HG03280 (cell line): ENCODE measurements at regions not wholly inside any gene's neighbourhood (a gene's known extent, or its start where the extent isn't known, plus 50 kb on each side); places are given as distances from the start of the nearest gene placed in this dataset.
"Not testable (repeated sequence)": the region's sequence is repeated elsewhere in the genome, so short reads cannot be mapped to it uniquely, and the experiment has no call there.

Source experiments
- ATAC-seq: cut with Tn5 transposase; IDR thresholded peaks from one replicate; pipeline ENCODE4 v1.9.1; 2021; ENCODE audit warnings: mild to moderate bottlenecking, moderate library complexity; ENCODE audit not compliant: unreplicated experiment

DNA sequence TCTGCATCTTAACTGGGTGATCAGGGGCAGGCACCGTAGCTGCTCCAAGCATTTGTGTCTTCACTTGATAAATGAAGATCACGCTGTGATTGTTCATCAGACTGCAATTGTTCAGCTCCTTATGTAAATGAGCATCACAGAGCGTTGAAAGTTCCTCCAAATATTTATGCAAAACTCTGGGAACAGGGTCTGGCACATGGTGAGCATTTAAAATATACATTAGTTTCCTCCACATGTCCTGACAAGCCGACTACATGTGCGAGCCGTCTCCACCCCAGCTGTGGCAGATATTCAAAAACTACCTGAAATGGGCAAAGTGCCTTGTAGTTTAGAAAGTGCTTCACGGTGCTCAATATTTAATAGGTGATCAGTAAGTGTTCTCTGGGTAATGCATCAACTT, 175.1 kb upstream of the ID2 start:
- no peak for ATAC-seq

DNA sequence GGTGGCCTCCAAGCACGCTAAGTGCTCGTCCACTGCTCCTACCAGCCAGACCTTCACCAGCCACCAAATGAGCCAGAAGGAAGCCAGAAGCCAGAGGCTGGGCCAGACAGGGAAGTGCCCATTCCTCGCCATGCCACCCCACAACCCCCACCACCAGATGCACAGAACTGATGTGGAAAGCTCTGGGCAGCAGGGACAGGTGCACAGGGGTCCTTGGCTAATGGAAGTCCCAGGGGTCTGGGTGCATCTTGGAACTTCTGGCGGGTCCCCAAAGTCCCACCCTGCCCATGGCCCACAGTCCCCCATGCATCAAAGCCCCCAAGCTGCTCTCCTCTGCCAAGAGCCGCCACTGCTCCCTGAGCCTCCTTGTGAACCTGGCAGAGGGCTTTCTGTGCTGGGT, 173.1 kb upstream of the ID2 start:
- no peak for ATAC-seq

DNA sequence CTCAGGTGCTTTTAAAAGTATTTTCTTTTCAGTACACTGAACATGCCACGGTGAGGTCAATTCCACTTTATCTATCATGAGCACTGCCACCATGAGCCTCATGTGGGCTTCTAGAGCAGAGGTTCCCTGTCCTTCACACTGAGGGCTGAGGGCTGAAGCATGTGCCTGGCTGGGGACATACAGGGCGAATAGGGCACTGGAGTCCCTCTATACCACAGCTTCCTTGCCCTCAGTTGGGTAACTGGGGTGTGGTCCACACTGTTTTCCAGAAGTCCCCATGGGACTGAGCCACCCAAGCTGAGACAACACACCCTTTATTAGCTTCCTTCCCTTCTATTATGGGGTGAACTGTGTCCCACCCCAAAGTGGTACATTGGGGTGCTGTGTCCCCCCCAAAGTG, 172.2 kb upstream of the ID2 start:
- no peak for ATAC-seq

DNA sequence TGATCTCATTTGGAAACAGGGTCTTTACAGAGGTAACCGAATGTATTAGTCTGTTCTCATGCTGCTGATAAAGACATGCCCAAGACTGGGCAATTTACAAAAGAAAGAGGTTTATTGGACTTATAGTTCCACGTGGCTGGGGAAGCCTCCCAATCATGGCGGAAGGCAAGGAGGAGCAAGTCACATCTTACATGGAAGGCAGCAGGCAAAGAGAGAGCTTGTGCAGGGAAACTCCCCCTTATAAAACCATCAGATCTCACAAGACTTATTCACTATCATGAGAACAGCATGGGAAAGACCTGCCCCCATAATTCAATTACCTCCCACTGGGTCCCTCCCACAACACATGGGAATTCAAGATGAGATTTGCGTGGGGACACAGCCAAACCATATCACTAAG, 171.8 kb upstream of the ID2 start:
- ATAC-seq, result not testable (repeated sequence)

DNA sequence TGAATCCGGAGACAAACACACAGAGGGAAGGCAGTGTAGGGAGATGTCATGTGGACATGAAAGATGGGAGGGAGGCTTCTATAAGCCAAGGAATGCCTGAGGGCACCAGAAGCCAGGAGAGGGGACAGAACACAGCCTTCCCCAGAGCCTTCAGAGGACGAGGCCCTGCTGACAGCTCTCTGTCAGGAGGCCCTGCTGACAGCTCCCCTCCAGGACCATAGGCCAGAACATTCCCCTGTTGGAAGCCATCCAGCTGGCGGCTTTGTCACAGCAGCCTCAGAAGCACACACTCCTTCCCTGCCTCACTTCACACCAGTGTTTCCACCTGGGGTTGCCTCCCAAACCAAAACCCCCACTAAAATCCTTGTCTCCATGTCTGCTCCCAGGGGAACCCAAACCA, 171.3 kb upstream of the ID2 start:
- ATAC-seq, result no peak

DNA sequence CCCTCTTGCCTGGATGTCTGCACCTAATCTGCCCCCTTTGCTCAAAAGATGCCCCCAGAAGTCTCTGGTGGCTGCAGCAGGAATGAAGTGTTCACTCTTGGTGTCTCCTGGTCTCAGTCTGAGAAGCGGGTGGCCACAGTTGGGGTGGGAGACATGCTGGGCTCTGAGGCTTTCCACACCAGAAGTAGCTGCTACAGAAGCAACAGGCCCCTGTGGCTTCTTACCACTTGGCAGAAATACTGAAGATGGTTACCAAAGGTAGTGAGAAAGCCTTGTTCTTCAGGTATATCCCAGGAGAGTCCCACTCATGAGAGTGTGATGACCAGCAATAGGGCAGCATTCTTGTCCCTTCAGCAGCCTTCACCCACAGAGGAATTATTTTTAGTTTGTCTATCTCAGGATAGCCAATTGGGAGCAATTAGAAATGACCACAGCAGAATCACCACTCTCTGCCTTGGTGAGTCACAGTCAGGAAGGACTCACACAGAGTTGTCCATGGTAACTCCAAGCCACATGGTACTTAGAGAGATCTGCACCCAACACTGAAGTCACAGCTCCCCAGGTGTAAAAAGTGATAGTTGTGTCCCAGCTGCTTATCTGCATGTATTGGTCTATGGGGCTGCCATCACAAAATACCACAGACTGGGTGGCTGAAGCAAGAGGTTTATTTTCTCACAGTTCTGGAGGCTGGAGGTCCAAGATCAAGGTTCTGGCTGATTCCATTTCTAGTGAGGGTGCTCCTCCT, 169.8 kb upstream of the ID2 start:
- ATAC-seq, result no peak

DNA sequence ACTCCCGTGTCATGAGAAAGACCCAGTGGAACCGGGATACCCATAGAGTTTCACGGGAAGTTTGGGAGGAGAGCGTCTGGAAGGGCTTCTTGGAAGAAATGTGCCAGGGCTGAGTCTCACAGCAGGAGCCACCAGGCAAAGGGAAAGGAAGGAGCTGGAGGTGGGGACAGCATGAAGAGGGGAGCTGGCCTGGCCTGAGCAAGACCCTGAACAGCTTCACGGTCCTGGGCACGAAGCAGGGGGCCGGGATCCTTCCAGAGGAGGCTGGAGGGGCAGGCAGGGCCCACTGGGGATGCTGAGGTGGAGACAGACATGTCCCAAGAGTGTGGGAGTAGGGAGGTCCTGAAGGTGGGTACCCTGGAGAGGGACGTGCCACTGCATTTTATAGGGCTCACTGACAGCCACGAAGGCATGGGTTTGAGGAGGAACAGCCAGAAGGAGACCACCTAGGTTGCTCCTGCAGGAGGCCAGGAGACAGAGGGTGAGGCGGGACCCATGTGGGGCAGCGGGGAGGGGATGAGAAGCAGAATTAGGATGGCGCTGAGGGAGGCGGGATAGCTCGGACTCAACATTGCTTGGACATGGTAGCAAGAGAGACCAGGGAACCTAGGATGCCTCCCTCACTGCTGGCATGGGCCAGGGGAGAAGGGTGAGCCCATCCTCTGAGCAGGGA, 168.1 kb upstream of the ID2 start:
- no peak for ATAC-seq

DNA sequence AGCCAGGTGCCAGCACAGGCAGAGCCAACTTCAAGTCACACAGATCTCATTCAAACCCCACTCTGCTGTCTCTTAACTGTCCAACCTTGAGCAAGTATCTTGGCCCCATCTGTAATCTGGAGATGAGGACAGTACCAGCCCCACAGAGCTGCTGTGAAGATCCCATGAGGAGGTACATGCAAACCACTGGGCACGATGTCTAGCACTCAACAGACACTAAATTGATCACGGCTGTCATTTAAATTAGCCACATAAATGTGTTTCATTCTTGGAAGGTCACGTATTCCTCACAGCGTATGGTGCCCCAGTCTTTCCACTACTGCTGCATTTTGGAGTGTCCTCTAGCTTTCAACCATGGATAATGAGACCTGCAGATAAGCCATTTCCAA, 167.6 kb upstream of the ID2 start:
- ATAC-seq, result no peak

DNA sequence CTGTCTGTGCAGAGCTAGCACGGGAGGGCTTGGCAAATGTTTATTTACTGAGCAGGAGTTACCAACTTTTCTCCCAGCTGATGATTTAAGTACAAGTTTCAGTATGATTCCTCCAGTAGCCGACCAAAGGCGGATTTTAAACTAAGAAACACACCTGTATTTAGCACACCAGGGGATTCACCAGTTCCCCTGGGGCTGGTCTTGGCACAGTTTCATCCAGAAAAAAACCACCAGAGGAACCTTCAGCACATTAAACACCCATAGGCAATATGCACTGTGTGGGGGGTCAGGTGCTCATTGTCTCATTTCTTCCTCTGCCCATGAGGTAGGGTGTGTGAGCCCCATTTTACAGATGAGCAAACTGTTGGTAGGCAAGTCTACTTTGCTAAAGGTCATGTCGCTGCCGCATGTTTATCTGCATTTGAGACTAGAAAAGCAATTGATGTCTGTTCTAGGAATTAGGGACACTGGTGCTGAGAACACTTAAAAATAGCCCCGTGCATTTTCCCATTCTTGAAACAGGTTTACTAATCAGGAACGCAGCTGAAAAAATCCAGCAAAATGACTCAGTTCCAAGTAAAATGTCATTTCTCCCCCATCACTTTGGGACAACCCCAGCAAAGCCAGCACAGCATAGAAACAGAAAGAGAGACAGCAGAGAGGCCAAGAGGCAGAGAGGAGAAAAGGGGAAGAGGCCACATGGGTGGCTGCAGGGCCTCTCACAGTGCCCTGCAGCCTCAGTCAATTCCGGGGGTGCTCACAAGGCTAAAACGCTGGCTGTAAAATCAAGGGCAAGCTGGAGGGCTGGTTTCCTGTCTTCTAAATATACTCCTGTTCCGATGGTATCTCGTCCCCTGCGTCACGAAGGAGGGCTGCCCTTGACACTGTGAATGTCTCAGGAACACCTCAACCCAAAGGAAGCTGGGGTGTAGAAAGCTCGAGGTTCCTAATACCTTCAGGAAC, 166.8 kb upstream of the ID2 start:
- peak; percentile 66 for ATAC-seq

DNA sequence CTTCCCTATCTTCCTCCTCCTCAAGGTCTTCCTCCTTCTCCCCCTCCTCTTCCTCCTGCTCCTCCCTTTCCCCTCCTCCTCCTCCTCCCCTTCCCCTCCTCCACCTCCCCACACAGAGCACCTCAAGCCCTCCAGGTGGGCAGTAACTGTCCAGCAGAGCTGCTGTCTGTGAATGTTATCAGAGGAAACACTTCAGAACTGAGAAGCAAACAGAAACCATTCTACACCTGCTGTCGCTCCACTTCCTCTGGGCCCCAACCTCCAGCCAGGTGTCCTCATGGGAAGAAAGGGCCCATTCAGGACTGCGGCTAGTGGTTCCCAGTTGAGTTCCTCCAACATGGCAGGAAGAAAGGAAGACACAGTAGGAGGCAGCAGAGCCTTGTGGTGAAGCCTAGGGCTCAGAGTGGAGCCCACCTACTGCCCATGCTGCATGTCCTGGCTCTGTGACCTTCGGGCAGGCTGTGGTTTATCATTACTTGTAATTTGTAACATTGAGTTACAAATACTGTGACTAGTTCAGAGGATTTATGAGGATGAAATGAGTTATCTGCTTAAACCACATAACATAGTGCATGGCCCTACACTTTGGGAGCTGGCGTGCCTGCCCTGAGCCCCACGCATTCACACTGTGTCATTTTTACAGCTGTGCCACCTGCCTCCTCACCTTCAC, 165.9 kb upstream of the ID2 start:
- ATAC-seq, result peak; percentile 40

DNA sequence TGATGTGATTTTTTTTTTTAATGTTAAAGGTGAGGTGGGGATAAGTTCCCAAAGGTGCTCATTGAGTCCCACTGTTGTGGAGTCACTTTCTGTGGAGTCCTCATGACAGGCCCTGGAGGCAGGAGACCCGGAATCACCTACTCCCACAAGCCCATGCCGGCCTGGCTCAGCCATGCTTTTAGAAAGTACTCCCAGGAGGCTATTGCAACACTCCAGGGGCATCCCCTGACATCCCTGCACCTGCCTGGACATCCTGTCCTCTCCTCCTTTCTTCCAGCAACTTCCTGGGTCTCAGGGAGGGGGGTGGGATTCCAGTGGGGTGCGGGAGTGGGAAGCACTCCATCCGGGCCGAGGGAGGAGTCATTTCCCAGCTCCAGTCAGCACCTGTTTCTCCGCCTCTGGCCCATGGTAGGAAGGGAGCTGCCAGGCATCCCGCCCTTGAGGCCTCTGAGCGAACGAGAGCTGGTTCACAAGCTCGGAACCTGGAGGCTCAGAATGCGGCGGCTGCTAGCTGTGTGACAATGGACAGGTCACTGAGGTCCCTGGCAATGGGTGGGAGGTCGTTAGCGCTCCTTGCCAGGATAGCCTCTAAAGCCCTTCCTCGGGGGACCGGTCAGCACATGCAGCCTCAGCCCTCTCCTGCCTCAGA, 163.9 kb upstream of the ID2 start:
- ATAC-seq, result no peak

DNA sequence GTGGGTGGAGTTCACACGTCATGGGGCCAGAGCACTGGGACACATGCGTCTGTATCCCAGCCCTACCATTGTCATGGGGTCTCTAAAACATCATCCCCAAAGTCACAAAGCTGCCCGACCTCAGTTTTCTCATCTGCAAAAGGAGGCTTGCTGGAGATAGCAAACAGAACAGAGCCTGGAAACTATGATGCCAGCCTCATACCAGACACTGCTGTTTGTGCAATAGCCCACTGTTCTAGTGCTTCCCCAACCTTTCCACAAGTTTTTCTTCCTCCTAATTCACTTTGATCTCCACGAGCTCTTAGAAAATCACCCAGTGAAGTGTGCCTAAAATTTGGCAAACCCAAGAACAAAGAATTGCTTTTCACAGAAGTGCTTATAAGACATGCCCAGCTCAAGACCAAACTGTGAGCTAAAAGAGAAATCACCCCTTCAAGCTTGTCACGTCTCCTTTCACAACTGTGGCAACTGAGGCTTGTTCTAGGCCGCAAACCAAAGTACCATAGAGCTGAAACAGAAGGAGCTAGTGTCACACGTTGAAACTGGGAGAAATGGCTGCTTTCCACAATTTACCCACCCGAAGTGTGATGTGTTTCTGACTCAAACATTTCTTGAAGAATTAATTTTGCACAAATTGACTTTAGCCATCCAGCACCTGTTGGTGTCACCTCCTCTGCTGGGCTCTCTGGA, 162.7 kb upstream of the ID2 start:
- ATAC-seq, result no peak

DNA sequence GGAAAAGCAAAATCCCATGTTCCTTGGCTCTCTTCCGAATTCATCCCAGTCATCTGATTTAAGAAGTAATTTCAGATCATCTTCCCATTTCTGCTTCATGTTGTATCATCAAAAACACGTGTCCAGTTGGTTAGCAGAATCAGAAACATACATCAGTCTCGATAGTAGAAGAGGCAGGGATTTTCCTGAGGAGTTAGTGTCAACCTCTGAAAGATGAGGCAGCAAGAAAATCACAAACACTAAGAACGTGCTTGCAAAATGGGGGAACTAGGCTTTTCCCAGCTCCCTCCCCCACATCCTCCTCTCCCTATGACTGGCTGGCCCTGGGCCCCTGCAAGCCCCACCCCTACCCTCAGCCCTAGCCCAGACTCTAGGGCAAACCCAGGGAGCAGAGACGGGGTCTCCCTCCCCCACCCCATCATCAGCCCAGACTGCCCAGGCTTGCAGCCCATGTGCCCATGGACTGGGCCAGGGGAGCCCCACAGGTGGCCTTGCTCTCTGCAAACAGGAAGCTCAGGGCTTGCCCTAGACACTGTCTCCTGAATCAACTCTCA, 161.0 kb upstream of the ID2 start:
- no peak for ATAC-seq

DNA sequence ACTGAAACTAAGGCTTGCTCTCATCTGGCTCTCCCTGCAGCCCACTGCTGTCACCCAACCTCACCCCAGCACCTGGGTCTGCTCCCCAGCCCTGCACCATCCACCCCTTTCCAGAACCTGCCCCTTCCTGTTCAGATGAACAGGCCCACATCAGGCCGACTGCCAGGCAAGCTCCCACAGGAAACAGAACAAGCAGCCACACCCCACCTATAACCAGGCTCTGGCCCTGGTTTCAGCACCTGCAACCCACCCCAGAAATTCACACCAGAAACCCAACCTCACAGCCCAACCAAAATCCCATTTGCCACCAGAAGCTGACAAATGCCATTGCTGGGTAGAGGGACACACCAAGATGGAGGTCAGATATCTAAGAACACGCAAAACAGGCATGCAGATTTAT, 159.2 kb upstream of the ID2 start:
- no peak for ATAC-seq

DNA sequence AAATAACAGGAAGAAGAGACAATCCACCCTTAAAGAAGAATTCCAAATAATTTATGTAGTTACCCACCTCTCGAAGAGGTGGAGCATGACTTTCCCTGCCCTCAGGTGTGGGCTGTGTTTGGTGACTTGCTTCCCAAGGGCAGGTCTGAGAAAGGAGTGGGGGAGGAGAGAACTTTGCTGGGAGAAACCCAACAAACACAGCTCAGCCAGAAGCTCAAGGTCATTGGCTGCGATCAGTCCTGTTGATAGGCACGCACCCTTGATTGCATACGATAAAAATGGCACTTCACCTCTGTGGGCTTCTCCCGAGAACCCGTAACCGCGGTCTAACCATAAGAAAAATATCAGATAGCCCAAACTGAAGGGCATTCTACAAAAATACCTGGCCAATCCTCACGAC, 157.5 kb upstream of the ID2 start:
- no peak for ATAC-seq

DNA sequence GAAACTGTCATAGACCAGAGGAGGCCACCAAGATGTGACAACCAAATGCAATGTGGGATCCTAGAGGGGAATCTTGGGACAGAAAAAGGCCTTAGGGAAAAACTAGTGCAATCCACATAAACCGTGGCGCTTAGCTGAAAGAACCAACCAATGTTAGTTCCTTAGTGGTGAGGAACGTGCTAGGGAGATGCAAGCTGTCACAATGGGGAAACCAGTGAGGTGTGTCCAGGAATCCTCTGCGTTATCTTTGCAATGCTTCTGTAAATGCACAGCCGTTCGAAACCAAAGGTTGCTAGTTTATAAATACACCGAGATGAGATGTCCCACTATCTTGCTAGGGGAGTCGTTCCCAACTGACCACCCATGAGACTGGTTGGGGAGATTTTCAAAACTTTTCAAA, 157.0 kb upstream of the ID2 start:
- ATAC-seq, result no peak

DNA sequence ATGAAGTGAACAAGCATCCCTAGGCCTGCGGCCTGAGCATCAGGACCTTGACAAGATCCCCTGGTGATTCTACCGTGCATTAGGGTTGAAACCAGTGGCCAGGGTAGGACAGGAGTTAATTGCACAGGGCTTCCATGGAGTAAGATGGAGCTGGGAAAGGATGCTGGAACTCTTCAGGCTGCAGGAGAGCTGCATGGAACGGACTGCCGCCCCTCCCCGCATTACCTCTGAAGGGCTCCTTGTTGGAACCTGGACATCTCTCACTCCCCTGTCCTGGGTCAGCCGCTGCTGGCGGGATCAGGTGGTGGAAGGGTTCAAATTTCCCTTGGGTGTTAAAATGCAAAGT, 156.6 kb upstream of the ID2 start:
- no peak for ATAC-seq

DNA sequence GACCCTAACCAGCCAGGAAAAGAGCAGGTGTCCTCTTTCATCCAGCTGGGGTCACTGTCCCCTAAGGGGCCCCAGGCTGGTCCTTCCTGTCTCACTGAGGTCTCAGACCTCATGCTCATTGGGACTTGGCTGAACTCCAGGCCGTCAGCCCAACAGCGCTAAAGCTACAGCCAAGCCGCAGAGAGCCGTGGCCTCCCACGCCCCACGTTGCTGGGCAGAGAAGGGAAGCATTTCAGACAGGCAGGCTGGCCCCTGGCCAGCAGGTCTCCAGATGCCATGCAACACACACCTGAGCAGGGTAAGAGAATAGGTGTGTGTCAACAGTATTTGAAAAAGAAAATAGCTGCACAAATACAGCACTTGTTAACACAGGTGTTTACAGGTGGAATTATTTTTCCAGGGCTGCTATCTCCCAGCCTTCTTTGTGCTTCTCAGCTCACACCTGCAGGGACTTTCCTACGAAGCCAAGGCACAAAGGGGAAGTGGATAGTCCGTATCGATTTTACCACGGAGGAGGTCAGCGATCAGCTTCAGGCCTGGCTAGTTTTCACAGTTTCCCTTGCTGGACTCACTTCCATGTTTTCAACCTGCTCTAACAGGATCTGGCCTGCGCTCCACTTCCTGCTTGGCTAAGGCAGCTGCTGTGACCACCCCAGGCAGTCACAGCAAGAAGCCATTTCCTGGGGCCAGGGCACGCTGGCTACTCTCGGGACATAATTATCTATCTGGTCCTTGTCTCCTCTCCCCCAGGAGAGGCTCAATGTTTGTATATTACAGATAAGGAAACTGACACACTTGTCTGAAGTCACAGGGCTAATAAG, 156.1 kb upstream of the ID2 start:
- ATAC-seq, result peak; percentile 63

DNA sequence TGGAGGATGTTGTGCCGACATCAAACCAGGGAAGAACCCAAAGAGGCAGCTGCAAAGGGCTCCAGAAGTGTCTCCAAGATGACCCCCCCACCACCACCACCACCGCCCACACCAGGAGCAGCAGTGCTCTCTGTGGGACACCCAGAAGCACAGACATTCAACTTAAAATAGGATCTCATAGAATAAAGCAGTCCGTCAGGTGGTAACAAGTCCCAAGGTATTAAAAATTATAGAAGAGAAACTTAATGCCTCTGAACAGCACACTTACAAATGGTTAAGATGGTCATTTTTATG, 155.5 kb upstream of the ID2 start:
- no peak for ATAC-seq
